ENCODE measurements at regions not wholly inside any gene's neighbourhood (a gene's known extent, or its start where the extent isn't known, plus 50 kb on each side); places are given as distances from the start of the nearest gene placed in this dataset.
"Not testable (repeated sequence)": the region's sequence is repeated elsewhere in the genome, so short reads cannot be mapped to it uniquely, and the experiment has no call there.

- DNase-seq (ENCODE audit: extremely low spot score, insufficient read length, low read depth) (no peak), FAIRE-seq (no peak)
Observed at GRCh38 chr6:72530152-72530551, 91.7 kb upstream of the KCNQ5 start.

GRCh38 chr6:72530750-72531149, 91.1 kb upstream of the KCNQ5 start:
- no peak for FAIRE-seq
- no peak for DNase-seq (ENCODE audit: extremely low spot score, insufficient read length, low read depth)

GRCh38 chr6:72533606-72534005, 88.3 kb upstream of the KCNQ5 start:
- no peak for DNase-seq (ENCODE audit: extremely low spot score, insufficient read length, low read depth)
- FAIRE-seq, result no peak

- no peak for FAIRE-seq
Observed at GRCh38 chr6:72534236-72534635, 87.6 kb upstream of the KCNQ5 start.

GRCh38 chr6:72535124-72535523, 86.7 kb upstream of the KCNQ5 start:
- no peak for FAIRE-seq
- DNase-seq (ENCODE audit: extremely low spot score, insufficient read length, low read depth), result no peak

More at GRCh38 chr6:72534236-72534635, 87.6 kb upstream of the KCNQ5 start:
- no peak for DNase-seq (ENCODE audit: extremely low spot score, insufficient read length, low read depth)

GRCh38 chr6:72547020-72547419, 74.8 kb upstream of the KCNQ5 start:
- no peak for FAIRE-seq
- DNase-seq (ENCODE audit: extremely low spot score, insufficient read length, low read depth), result no peak

GRCh38 chr6:72551470-72551869, 70.4 kb upstream of the KCNQ5 start:
- DNase-seq (ENCODE audit: extremely low spot score, insufficient read length, low read depth), result no peak
- FAIRE-seq, result no peak

- no peak for DNase-seq (ENCODE audit: extremely low spot score, insufficient read length, low read depth)
- no peak for FAIRE-seq
Observed at GRCh38 chr6:72552938-72553337, 68.9 kb upstream of the KCNQ5 start.

- FAIRE-seq (no peak), DNase-seq (ENCODE audit: extremely low spot score, insufficient read length, low read depth) (no peak)
Observed at GRCh38 chr6:72553531-72554511, 68.0 kb upstream of the KCNQ5 start.

GRCh38 chr6:72554761-72555221, 67.1 kb upstream of the KCNQ5 start:
- no peak for FAIRE-seq
- no peak for DNase-seq (ENCODE audit: extremely low spot score, insufficient read length, low read depth)

GRCh38 chr6:72559067-72559466, 62.8 kb upstream of the KCNQ5 start:
- no peak for DNase-seq (ENCODE audit: extremely low spot score, insufficient read length, low read depth)
- no peak for FAIRE-seq

- FAIRE-seq (no peak), DNase-seq (ENCODE audit: extremely low spot score, insufficient read length, low read depth) (no peak)
Observed at GRCh38 chr6:72559555-72559954, 62.3 kb upstream of the KCNQ5 start.

GRCh38 chr6:72560721-72561593, 60.9 kb upstream of the KCNQ5 start:
- FAIRE-seq (no peak), DNase-seq (ENCODE audit: extremely low spot score, insufficient read length, low read depth) (no peak)

- DNase-seq (ENCODE audit: extremely low spot score, insufficient read length, low read depth), result no peak
- FAIRE-seq, result no peak
Observed at GRCh38 chr6:72561629-72562028, 60.2 kb upstream of the KCNQ5 start.

GRCh38 chr6:72564231-72564630, 57.6 kb upstream of the KCNQ5 start:
- DNase-seq (ENCODE audit: extremely low spot score, insufficient read length, low read depth) (no peak), FAIRE-seq (no peak)

- FAIRE-seq; DNase-seq (ENCODE audit: extremely low spot score, insufficient read length, low read depth): not testable (repeated sequence)
Observed at GRCh38 chr6:72571993-72572392, 49.9 kb upstream of the KCNQ5 start.

Measured in GM18507 (cell line).